ENCODE measurements at regions not wholly inside any gene's neighbourhood (a gene's known extent, or its start where the extent isn't known, plus 50 kb on each side); places are given as distances from the start of the nearest gene placed in this dataset.

GRCh38 chr9:99412606-99413005 is 190.5 kb downstream of the SEC61B start:
- Histone ChIP-seq H3K4me1 (no peaks in the 10 kb centered on the region), H3K27ac (no peak overlapping the region), H3K27me3 (no peaks in the 10 kb centered on the region), H3K36me3 (no peaks in the 10 kb centered on the region), H3K4me3 (no peak overlapping the region), H3K9me3 (replicated peaks) (no peaks in the 10 kb centered on the region; the same call in 1 of the 2 replicates)
- DNase-seq = no peak

GRCh38 chr9:99414321-99414720 is 192.2 kb downstream of the SEC61B start:
- H3K27me3 ChIP-seq = peaks cover 2% of the 10 kb centered on the region; the same call in 1 of the 2 replicates
- H3K4me1 ChIP-seq = no peaks in the 10 kb centered on the region
- DNase-seq = no peak
- H3K36me3 ChIP-seq = no peaks in the 10 kb centered on the region
- H3K4me3 ChIP-seq = no peak overlapping the region
- no peaks in the 10 kb centered on the region; the same call in 1 of the 2 replicates for H3K9me3 ChIP-seq (replicated peaks)
- no peak overlapping the region for H3K27ac ChIP-seq

DNA sequence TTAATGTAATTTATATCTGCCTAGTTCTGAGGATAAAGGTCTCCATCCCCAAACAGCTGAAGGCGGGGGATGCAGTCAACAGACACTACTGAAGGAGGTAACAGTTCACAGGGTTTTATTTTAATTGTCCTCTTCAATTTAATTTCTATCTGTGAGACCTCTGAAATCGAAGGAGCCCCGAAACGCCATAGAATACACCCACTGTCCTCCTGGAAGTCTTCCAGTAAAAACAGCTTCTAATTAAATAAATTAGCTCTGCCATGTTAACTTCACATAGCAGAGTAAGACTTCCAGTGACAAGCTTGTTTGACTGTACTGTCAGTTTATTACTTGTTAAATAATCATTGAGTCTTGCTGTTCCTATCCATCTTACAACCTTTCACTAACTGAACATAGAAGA is 193.5 kb downstream of the SEC61B start:
- Histone ChIP-seq H3K36me3 (no peaks in the 10 kb centered on the region), H3K4me1 (no peaks in the 10 kb centered on the region), H3K27ac (no peak overlapping the region), H3K4me3 (no peak overlapping the region), H3K27me3 (peaks cover 3% of the 10 kb centered on the region; the same call in 1 of the 2 replicates), H3K9me3 (replicated peaks) (no peaks in the 10 kb centered on the region; the same call in 1 of the 2 replicates)
- DNase-seq = no peak

DNA sequence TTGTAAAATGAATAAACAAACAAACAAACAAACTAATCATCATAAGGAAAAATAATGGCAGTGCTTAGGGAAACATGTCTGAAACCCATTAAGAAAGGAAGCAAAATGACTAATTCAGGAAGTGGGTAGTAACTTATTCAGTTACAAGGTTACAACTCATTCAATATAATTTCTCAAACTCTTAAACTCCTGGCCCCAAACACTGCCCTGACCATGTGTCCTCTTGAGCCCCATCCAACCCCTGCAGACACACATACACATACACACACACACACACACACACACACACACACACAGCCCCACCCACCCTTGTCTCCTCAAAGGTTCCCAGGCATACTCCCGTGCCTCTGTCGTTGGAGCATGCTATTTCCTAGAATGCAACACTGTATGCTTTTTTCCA is 193.9 kb downstream of the SEC61B start:
- Histone ChIP-seq H3K9me3 (replicated peaks) (no peaks in the 10 kb centered on the region; the same call in 1 of the 2 replicates), H3K4me1 (no peaks in the 10 kb centered on the region), H3K27me3 (peaks cover 3% of the 10 kb centered on the region; the same call in 1 of the 2 replicates), H3K36me3 (no peaks in the 10 kb centered on the region), H3K4me3 (no peak overlapping the region), H3K27ac (no peak overlapping the region)
- no peak for DNase-seq

DNA sequence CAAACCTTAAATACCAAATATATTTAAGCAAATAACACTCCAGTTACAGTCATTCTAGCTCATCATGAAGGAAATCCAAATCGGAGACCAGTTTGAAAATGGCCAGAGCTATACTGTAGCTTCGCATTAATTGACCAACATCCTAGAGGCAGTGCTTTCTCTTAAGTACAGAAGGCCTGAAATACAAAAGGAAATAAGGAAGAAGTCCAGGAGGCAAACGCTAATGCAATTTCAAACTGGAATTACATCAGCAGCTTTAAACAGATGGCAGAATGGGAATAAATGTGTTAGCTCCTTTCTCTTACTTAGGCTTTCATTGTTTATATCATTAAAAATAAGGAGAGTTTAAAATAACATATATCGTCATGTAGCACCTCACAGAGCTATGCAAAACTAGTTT is 197.0 kb downstream of the SEC61B start:
- Histone ChIP-seq H3K4me3 (no peak overlapping the region), H3K36me3 (no peaks in the 10 kb centered on the region), H3K4me1 (no peaks in the 10 kb centered on the region), H3K27me3 (peaks cover 7% of the 10 kb centered on the region), H3K27ac (no peak overlapping the region), H3K9me3 (replicated peaks) (no peaks in the 10 kb centered on the region; the same call in 1 of the 2 replicates)
- DNase-seq = no peak

DNA sequence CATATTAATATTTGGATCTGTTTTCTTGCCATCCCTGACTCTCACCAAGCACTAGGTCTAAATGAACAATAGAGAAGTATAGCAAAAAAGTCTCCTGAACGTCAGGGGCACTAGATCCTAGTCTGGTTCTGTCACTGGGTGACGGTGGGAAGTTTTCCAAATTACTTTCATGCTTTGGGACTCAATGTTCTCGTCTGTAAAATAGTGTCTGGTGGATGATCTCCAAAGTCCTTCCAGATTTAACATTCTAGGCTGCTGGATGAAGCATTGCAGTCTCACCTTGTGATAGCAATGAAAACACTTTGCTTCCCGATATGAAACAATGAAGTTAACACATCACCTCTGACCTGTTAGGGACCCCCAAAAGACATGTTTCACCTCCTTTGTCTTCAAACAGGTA is 199.3 kb downstream of the SEC61B start:
- Histone ChIP-seq H3K4me3 (no peak overlapping the region), H3K27ac (no peak overlapping the region), H3K36me3 (no peaks in the 10 kb centered on the region), H3K27me3 (peaks cover 7% of the 10 kb centered on the region), H3K4me1 (no peaks in the 10 kb centered on the region), H3K9me3 (replicated peaks) (no peaks in the 10 kb centered on the region; the same call in 1 of the 2 replicates)
- no peak for DNase-seq

DNA sequence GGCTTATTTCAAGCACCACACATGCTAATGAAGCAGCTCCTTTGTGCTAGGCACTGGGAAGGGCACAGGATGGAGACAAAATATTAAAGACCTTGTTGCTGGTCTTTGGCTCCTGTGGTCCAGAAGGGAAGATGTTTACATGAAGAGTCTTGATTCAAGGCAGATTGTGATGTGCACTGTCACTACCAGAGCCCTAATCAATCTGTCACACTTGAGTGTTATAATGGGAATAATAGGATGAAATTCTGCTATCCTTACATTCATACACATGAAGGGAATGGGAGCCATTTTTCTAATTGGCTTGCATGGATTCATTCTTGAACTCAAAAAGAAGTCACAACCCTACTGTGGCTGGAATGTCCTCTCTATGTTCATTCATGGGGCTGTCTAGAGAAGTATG is 203.0 kb downstream of the SEC61B start:
- Histone ChIP-seq H3K4me3 (no peak overlapping the region), H3K27me3 (peaks cover 5% of the 10 kb centered on the region), H3K9me3 (replicated peaks) (no peaks in the 10 kb centered on the region), H3K27ac (no peak overlapping the region), H3K4me1 (no peaks in the 10 kb centered on the region; the same call in 1 of the 2 replicates), H3K36me3 (no peaks in the 10 kb centered on the region)
- DNase-seq = no peak

- no peak overlapping the region for H3K4me3 ChIP-seq
- no peaks in the 10 kb centered on the region; the same call in 1 of the 2 replicates for H3K4me1 ChIP-seq
- H3K27ac ChIP-seq = no peak overlapping the region
- H3K36me3 ChIP-seq = no peaks in the 10 kb centered on the region
- no peaks in the 10 kb centered on the region for H3K9me3 ChIP-seq (replicated peaks)
- peaks cover 5% of the 10 kb centered on the region for H3K27me3 ChIP-seq
- DNase-seq = no peak
Observed at GRCh38 chr9:99425923-99426842, 204.1 kb downstream of the SEC61B start.

DNA sequence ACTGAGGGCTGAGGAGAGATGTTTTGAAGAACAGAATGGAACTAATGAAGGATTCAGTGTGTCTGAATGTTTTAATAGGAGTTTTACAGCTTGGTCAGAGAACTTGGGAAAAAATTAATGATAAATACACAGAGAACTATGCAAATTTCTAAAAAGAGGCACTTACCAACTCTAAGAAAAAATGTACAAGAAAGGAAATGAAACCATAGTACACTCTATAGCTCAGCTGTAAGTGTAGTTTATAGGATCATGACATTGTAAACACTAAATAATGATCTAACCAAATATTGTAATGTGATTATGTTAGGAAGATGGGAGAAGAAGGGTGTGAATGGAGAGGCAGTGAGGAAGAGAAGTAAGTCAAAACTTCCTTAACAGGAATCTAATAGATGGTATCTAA is 205.2 kb downstream of the SEC61B start:
- Histone ChIP-seq H3K27ac (no peak overlapping the region), H3K36me3 (no peaks in the 10 kb centered on the region), H3K9me3 (replicated peaks) (no peaks in the 10 kb centered on the region), H3K27me3 (peaks cover 5% of the 10 kb centered on the region), H3K4me1 (no peaks in the 10 kb centered on the region; the same call in 1 of the 2 replicates), H3K4me3 (no peak overlapping the region)
- DNase-seq = no peak

DNA sequence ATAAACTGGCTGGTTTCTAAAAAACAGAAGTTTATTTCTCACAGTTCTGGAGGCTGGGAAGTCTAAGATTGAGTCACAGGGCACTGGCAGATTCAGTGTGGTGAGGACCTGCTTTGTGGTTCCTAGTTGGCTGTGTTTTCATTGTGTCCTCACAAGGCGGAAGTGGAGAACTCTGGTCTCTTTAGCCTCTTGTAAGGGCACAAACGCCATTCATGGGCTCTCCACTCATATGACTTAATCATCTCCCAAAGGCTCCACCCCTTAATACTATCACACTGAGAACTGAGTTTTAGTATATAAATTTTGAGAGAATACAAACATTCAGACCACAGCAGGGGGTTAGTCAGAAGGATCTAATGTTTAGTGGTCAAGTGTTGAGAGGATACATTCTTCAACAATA is 208.2 kb downstream of the SEC61B start:
- Histone ChIP-seq H3K36me3 (no peaks in the 10 kb centered on the region), H3K27me3 (no peaks in the 10 kb centered on the region; the same call in 1 of the 2 replicates), H3K4me1 (peaks cover 10% of the 10 kb centered on the region), H3K9me3 (replicated peaks) (no peaks in the 10 kb centered on the region), H3K27ac (no peak overlapping the region), H3K4me3 (no peak overlapping the region)
- no peak for DNase-seq

GRCh38 chr9:99431103-99431502 is 209.0 kb downstream of the SEC61B start:
- Histone ChIP-seq H3K4me1 (peaks cover 10% of the 10 kb centered on the region), H3K4me3 (no peak overlapping the region), H3K27me3 (no peaks in the 10 kb centered on the region; the same call in 1 of the 2 replicates), H3K36me3 (no peaks in the 10 kb centered on the region), H3K9me3 (replicated peaks) (no peaks in the 10 kb centered on the region), H3K27ac (no peak overlapping the region)
- no peak for DNase-seq

- H3K36me3 ChIP-seq = no peaks in the 10 kb centered on the region
- no peak overlapping the region for H3K27ac ChIP-seq
- no peak for DNase-seq
Observed at GRCh38 chr9:99432075-99432474, 210.0 kb downstream of the SEC61B start.

DNA sequence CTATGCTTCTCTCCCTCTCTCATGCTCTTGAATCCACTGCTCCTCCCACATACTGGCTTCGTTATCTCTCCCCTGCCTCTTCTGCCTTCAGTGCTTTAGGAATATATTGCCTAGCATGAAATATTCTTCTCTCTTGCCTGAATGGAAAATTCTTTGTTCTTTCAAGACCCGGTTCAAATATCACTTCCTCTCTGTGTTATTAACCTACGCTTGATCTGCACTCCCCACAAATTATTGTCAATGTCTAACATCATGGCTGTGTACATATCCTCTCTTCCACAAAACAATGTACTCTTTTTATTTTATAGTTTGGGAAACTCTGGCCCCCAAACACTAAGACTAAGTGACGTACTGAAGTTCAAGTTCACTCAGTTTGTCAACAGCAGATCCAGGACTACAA is 211.0 kb downstream of the SEC61B start:
- no peaks in the 10 kb centered on the region for H3K27me3 ChIP-seq
- DNase-seq = no peak
- no peaks in the 10 kb centered on the region for H3K36me3 ChIP-seq
- peaks cover 26% of the 10 kb centered on the region for H3K4me1 ChIP-seq
- no peaks in the 10 kb centered on the region for H3K9me3 ChIP-seq (replicated peaks)
- no peak overlapping the region for H3K27ac ChIP-seq
- no peak overlapping the region for H3K4me3 ChIP-seq

More at GRCh38 chr9:99432075-99432474, 210.0 kb downstream of the SEC61B start:
- H3K9me3 ChIP-seq (replicated peaks) = no peaks in the 10 kb centered on the region
- H3K27me3 ChIP-seq = no peaks in the 10 kb centered on the region; the same call in 1 of the 2 replicates
- H3K4me1 ChIP-seq = peaks cover 19% of the 10 kb centered on the region
- no peak overlapping the region for H3K4me3 ChIP-seq

GRCh38 chr9:99433555-99433954 is 211.5 kb downstream of the SEC61B start:
- no peak overlapping the region for H3K4me3 ChIP-seq
- no peak overlapping the region for H3K27ac ChIP-seq
- H3K36me3 ChIP-seq = no peaks in the 10 kb centered on the region
- no peaks in the 10 kb centered on the region for H3K27me3 ChIP-seq
- DNase-seq = peak; percentile 51 to 53
- no peaks in the 10 kb centered on the region for H3K9me3 ChIP-seq (replicated peaks)
- peaks cover 26% of the 10 kb centered on the region for H3K4me1 ChIP-seq

- H3K4me3 ChIP-seq = no peak overlapping the region
- DNase-seq = no peak
- no peak overlapping the region; the same call in 1 of the 2 replicates for H3K27ac ChIP-seq
- H3K27me3 ChIP-seq = no peaks in the 10 kb centered on the region
- H3K9me3 ChIP-seq (replicated peaks) = no peaks in the 10 kb centered on the region
- H3K4me1 ChIP-seq = peaks cover 26% of the 10 kb centered on the region
- H3K36me3 ChIP-seq = no peaks in the 10 kb centered on the region
Observed at GRCh38 chr9:99436616-99437015, 214.5 kb downstream of the SEC61B start.
